ENCODE measurements at regions not wholly inside any gene's neighbourhood (a gene's known extent, or its start where the extent isn't known, plus 50 kb on each side); places are given as distances from the start of the nearest gene placed in this dataset.

GRCh38 chr3:76969471-76969870 lies 70.4 kb upstream of the ROBO2 start:
- no peak for DNase-seq (ENCODE audit: low read depth)

- no peak for DNase-seq (ENCODE audit: low read depth)
Observed at GRCh38 chr3:76969996-76970615, 69.8 kb upstream of the ROBO2 start.

GRCh38 chr3:76972624-76973296 lies 67.1 kb upstream of the ROBO2 start:
- no peak for DNase-seq (ENCODE audit: low read depth)

- DNase-seq (ENCODE audit: low read depth), result no peak
Observed at GRCh38 chr3:76976996-76977395, 62.9 kb upstream of the ROBO2 start.

GRCh38 chr3:76985645-76986044 lies 54.3 kb upstream of the ROBO2 start:
- DNase-seq (ENCODE audit: low read depth), result no peak

- no peak for DNase-seq (ENCODE audit: low read depth)
Observed at GRCh38 chr3:76986876-76987474, 52.9 kb upstream of the ROBO2 start.

Data from LHCN-M2 (cell line).